GM12878 (cell line): ENCODE measurements at regions not wholly inside any gene's neighbourhood (a gene's known extent, or its start where the extent isn't known, plus 50 kb on each side); places are given as distances from the start of the nearest gene placed in this dataset.

ENCODE experiments used
- ATAC-seq: fragments of 200-7000 bp; cut with Tn5 transposase; 3 replicates; pipeline ENCODE4 v1.9.1; 2020; ENCODE audit warnings: mild to moderate bottlenecking, moderate library complexity
- BruUV-seq: library from RNA; stranded (reverse); fragments of 400-500 nt; replicated peaks from 2 replicates; lab custom pipeline; 2021; lab: Mats Ljungman, UMichigan
- CTCF ChIA-PET: fragments of 300-600 bp; sonication (Branson Sonifier 250); formaldehyde crosslinking; extraction: SDS; loops from one replicate; lab custom pipeline; 2021; ENCODE audit warnings: inconsistent platforms; lab: Yijun Ruan, JAX
- POLR2A ChIA-PET: fragments of 350-600 bp; formaldehyde crosslinking; extraction: SDS; loops from one replicate; lab custom pipeline; 2021; ENCODE audit warnings: inconsistent platforms; lab: Charles Lee
- RAD21 ChIA-PET: fragments of 300-600 bp; sonication (Branson Sonifier 250); formaldehyde crosslinking; loops from one replicate; lab custom pipeline; 2023; ENCODE audit warnings: antibody characterized with exemption; ENCODE audit not compliant: unreplicated experiment; lab: Charles Lee
- SMC1A ChIA-PET: fragments of 300-600 bp; sonication (Branson Sonifier 250); formaldehyde crosslinking; loops from one replicate; lab custom pipeline; 2023; ENCODE audit not compliant: unreplicated experiment, uncharacterized antibody; lab: Charles Lee
- DNase-seq: peaks from one replicate; pipeline ENCODE4 v3.0.0-alpha.2; 2011; ENCODE audit warnings: low read depth, low spot score
- FAIRE-seq: peaks from 3 replicates; lab custom pipeline; 2011; peaks lifted over from hg19 to GRCh38; lab: Jason Lieb, UNC
- H2AFZ ChIP-seq: 2 replicates; pipeline ENCODE4 v1.6.0; 2011; ENCODE audit warnings: low read depth, low read length, control low read depth; ENCODE audit not compliant: control insufficient read depth
- H3K27ac ChIP-seq: 2 replicates; pipeline ENCODE4 v1.5.1; 2011; ENCODE audit warnings: control low read depth; ENCODE audit not compliant: control insufficient read depth, insufficient read depth
- H3K27me3 ChIP-seq, 2 experiments: replicated peaks in 1 of 2; 2 replicates each; pipeline versions ENCODE4 v1.6.0 to v1.6.1; 2011; ENCODE audit warnings: low read length in 1 of 2; ENCODE audit not compliant: control insufficient read depth in 2 of 2, insufficient read depth in 2 of 2
- H3K36me3 ChIP-seq, 2 experiments: 2 replicates each; pipeline ENCODE4 v1.5.1; 2011; ENCODE audit warnings: low read length in 1 of 2; ENCODE audit not compliant: control insufficient read depth in 2 of 2, insufficient read depth in 2 of 2
- H3K4me1 ChIP-seq: 2 replicates; pipeline ENCODE4 v1.6.1; 2011; ENCODE audit warnings: mild to moderate bottlenecking, low read length, moderate library complexity, mixed read lengths; ENCODE audit not compliant: control insufficient read depth, insufficient read depth
- H3K4me2 ChIP-seq: 2 replicates; pipeline ENCODE4 v1.6.0; 2011; ENCODE audit warnings: control low read depth; ENCODE audit not compliant: control insufficient read depth, insufficient read depth
- H3K4me3 ChIP-seq: fragments of 200-600 bp; sonication (generic); 2 replicates; pipeline ENCODE4 v1.5.1; 2016
- H3K79me2 ChIP-seq: 2 replicates; pipeline ENCODE4 v1.6.0; 2011; ENCODE audit warnings: low read length; ENCODE audit not compliant: control insufficient read depth, insufficient read depth
- H3K9ac ChIP-seq: 2 replicates; pipeline ENCODE4 v1.8.0; 2011; ENCODE audit warnings: low read length, control low read depth, mixed read lengths; ENCODE audit not compliant: control insufficient read depth, insufficient read depth
- H3K9me3 ChIP-seq: replicated peaks from 3 replicates; pipeline ENCODE4 v1.5.1; 2011; ENCODE audit warnings: mild to moderate bottlenecking, low read length; ENCODE audit not compliant: control insufficient read depth, insufficient read depth
- H4K20me1 ChIP-seq: 2 replicates; pipeline ENCODE4 v1.6.0; 2011; ENCODE audit not compliant: control insufficient read depth, insufficient read depth
- BACH1 ChIP-seq: fragments of 450-650 bp; IDR thresholded peaks from 2 replicates; pipeline ENCODE4 v1.6.1; 2017; ENCODE audit warnings: mild to moderate bottlenecking, borderline replicate concordance
- CUX1 ChIP-seq: IDR thresholded peaks from 2 replicates; pipeline ENCODE4 v1.6.1; 2012; ENCODE audit warnings: improper control_type of control experiment, low read depth, low read length; ENCODE audit not compliant: insufficient replicate concordance
- EED ChIP-seq: sonication (generic); IDR thresholded peaks from 2 replicates; pipeline ENCODE4 v1.6.1; 2016; ENCODE audit warnings: antibody characterized with exemption, low read depth
- ELK1 ChIP-seq: IDR thresholded peaks from 2 replicates; pipeline ENCODE4 v1.6.1; 2012; ENCODE audit warnings: low read depth, low read length, improper control_type of control experiment
- FOXK2 ChIP-seq: fragments of 450-650 bp; IDR thresholded peaks from 2 replicates; pipeline ENCODE4 v1.6.1; 2017; ENCODE audit warnings: mild to moderate bottlenecking, moderate library complexity
- HCFC1 ChIP-seq: fragments of 150-350 bp; IDR thresholded peaks from 2 replicates; pipeline ENCODE4 v1.6.1; 2014; ENCODE audit warnings: low read length
- HDGF ChIP-seq: fragments of 450-650 bp; IDR thresholded peaks from 2 replicates; pipeline ENCODE4 v1.6.1; 2016; ENCODE audit warnings: antibody characterized with exemption
- IKZF2 ChIP-seq, 2 experiments: fragments of 450-650 bp; IDR thresholded peaks; 2 replicates each; pipeline ENCODE4 v1.6.1; 2017; ENCODE audit warnings: mild to moderate bottlenecking in 2 of 2, moderate library complexity in 2 of 2
- IRF4 ChIP-seq: IDR thresholded peaks from 2 replicates; pipeline ENCODE4 v1.6.1; 2011; ENCODE audit warnings: low read depth, low read length
- MEF2B ChIP-seq: fragments of 450-650 bp; IDR thresholded peaks from 2 replicates; pipeline ENCODE4 v1.6.1; 2018; ENCODE audit warnings: mild to moderate bottlenecking, moderate library complexity; ENCODE audit not compliant: partially characterized antibody, poor library complexity, severe bottlenecking
- NRF1 ChIP-seq: conservative IDR thresholded peaks from 2 replicates; pipeline ENCODE4 v1.6.1; 2011; ENCODE audit warnings: mild to moderate bottlenecking, low read depth, low read length, improper control_type of control experiment
- POLR2AphosphoS5 ChIP-seq: IDR thresholded peaks from 2 replicates; pipeline ENCODE4 v1.6.1; 2011; ENCODE audit warnings: mild to moderate bottlenecking, low read length, inconsistent platforms
- RAD51 ChIP-seq: fragments of 450-650 bp; IDR thresholded peaks from 2 replicates; pipeline ENCODE4 v1.6.1; 2016; ENCODE audit warnings: moderate library complexity, mild to moderate bottlenecking, inconsistent platforms
- SPI1 ChIP-seq: IDR thresholded peaks from 2 replicates; pipeline ENCODE4 v1.6.1; 2011; ENCODE audit warnings: low read depth, mild to moderate bottlenecking, low read length, moderate library complexity, borderline replicate concordance; ENCODE audit not compliant: insufficient read depth
- TCF12 ChIP-seq: IDR thresholded peaks from 2 replicates; pipeline ENCODE4 v1.6.1; 2011; ENCODE audit warnings: low read depth, mild to moderate bottlenecking, low read length
- WGBS: methylation state at CpG from one replicate; pipeline ENCODE4 v1.1.6; 2016; ENCODE audit warnings: low lambda C conversion rate; ENCODE audit not compliant: insufficient replicate concordance, insufficient coverage; ENCODE audit errors: missing lambda C conversion rate; 5-methylcytosine and 5-hydroxymethylcytosine counted together
- in situ Hi-C: fragments of 300-500 bp; cut with MboI; formaldehyde crosslinking; loops from 9 replicates; pipeline ENCODE4 v1.14.3; 2018; ENCODE audit warnings: mixed read lengths
- intact Hi-C: fragments of 100-400 bp; cut with micrococcal nuclease; formaldehyde crosslinking; loops from one replicate; pipeline ENCODE4 v1.14.2; 2022; ENCODE audit not compliant: unreplicated experiment
- TF ChIP-seq, protein P1 (sequence below): fragments of 150-350 bp; IDR thresholded peaks from 2 replicates; pipeline ENCODE4 v1.6.1; 2014; ENCODE audit warnings: mild to moderate bottlenecking, low read depth, low read length

- peaks cover 0 to 3% of the 10 kb centered on the region in 2 experiments; a peak in 1 of 4 replicates for H3K27me3 ChIP-seq
- WGBS = 39% methylated on average over 3 of the region's 3 CpGs
- H3K4me3 ChIP-seq = no peak overlapping the region
- H3K4me1 ChIP-seq = no peaks in the 10 kb centered on the region
- RAD21 ChIA-PET = no interaction called here
- DNase-seq (no peak), FAIRE-seq (no peak), ATAC-seq (no peak)
- H3K9me3 ChIP-seq = no peaks in the 10 kb centered on the region
- no peak overlapping the region for H2AFZ ChIP-seq
- in situ Hi-C loops (no loop called here), intact Hi-C loops (loop anchor here (5.0 kb wide), 1 partner anchor 52 kb away; no protein-coding TSS in a partner anchor)
- POLR2A ChIA-PET = no interaction called here
- no peaks in the 10 kb centered on the region for H3K79me2 ChIP-seq
- H3K9ac ChIP-seq = no peak overlapping the region
- SMC1A ChIA-PET = no interaction called here
- H4K20me1 ChIP-seq = no peaks in the 10 kb centered on the region
- CTCF ChIA-PET = no interaction called here
- no peak overlapping the region for H3K27ac ChIP-seq
- no TSS peak for BruUV-seq
- no peaks in the 10 kb centered on the region for H3K36me3 ChIP-seq
- H3K4me2 ChIP-seq = no peak overlapping the region
- TF ChIP-seq, protein P1, sequence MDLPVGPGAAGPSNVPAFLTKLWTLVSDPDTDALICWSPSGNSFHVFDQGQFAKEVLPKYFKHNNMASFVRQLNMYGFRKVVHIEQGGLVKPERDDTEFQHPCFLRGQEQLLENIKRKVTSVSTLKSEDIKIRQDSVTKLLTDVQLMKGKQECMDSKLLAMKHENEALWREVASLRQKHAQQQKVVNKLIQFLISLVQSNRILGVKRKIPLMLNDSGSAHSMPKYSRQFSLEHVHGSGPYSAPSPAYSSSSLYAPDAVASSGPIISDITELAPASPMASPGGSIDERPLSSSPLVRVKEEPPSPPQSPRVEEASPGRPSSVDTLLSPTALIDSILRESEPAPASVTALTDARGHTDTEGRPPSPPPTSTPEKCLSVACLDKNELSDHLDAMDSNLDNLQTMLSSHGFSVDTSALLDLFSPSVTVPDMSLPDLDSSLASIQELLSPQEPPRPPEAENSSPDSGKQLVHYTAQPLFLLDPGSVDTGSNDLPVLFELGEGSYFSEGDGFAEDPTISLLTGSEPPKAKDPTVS = no peak
- TF ChIP-seq FOXK2 (no peak), TCF12 (no peak), HCFC1 (no peak), IKZF2 (IDR thresholded peaks at IDR 0.05) (no peak), EED (no peak), IRF4 (no peak), BACH1 (no peak), POLR2AphosphoS5 (no peak), SPI1 (no peak), NRF1 (no peak), ELK1 (no peak), MEF2B (no peak), HDGF (no peak), CUX1 (no peak), RAD51 (no peak)
Observed at GRCh38 chr1:208933984-208934525, 649.5 kb upstream of the CAMK1G start.
